ENCODE measurements at regions not wholly inside any gene's neighbourhood (a gene's known extent, or its start where the extent isn't known, plus 50 kb on each side); places are given as distances from the start of the nearest gene placed in this dataset.

GRCh38 chr1:191592907-191593306 is 565.4 kb upstream of the RGS18 start:
- DNase-seq, result no peak

- DNase-seq, result no peak
These were observed 563.1 kb upstream of the RGS18 start for GRCh38 chr1:191595170-191595569.

- no peak for DNase-seq
These were observed 549.9 kb upstream of the RGS18 start for GRCh38 chr1:191608367-191608766.

DNA sequence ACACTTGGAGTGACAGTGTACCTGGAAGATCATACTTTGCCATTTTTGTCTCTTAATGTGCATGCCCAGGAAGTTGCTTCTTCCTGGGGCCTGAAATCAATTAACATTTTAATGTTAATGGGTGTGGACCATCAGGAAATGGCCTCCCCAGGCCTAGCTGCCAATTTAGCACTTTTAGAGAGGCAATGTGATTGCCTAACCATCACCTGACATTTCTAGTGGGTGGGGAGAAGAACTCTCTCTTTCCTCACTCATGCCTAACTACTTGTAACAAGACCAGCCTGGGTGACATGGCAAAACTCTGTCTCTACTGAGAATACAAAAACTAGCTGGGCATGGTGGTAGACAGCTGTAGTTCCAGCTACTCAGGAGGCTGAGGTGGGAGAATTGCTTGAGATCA is 549.0 kb upstream of the RGS18 start:
- no peak for DNase-seq

DNA sequence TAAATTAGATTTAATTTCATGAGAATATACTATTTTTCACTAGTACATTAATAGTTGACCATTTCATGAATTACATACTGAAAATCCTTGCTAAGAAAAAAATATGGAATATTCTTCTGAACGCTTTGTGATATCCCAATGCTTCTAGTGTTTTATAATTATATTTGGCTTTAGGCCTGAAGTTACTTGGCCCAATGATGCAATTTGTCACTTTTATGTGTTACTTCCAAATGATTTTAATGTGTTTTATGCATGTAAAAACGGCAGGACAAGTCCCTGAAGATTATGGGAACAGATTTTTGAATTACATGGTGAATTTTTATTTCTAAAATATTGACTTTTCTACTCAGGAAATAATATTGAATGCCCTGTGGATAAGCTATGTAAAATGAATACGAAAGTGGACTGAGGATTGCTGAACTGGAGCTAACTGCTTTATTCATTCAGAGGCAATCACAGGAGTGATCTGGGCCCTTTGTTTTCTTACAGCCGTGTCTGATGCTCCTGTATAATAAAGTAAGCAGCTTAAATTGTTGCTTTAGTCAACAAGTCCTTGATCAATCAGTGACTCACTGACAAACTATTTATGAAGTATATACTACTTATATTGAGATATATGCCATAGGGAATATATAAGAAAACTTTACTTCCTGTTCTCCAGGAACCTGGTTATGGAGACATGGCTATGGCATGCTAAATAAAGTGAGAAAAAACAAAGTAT is 543.0 kb upstream of the RGS18 start:
- no peak for DNase-seq

DNA sequence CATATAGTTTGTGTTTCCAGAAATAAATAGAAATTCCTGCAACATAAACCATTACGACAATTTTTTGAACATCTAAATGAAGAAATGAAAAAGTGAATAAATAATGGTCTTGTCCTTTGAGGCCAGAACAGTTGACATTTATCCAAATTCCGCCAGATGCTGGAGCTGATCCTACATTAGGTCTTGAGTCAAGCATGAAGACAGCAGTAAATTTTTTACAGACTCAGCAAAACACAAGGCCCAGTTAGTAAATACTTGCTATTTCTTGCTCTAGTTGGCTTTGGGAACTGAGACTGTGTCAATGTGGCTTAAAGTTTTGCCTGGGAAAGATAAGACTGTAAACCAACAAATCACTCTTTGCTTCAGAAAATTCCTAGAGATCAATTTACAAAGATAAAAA is 540.1 kb upstream of the RGS18 start:
- DNase-seq, result no peak

DNA sequence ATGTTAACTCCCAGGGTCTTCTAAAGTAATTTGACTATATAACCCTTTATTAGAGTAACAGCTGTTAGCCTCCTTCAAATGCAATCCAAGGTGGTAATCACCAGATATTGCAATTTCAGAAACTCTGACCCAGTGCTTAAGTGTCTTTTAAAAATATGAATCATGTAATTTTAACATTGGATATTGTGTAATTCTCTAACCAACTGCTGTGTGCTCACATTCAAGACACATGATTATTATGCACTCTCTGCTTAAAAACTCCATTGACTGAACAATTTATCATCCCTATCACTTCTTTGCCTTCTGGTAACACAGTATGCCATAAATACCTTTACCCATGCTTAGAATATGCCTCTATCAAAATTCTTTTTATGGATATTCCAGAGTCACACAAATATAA is 537.4 kb upstream of the RGS18 start:
- no peak for DNase-seq

GRCh38 chr1:191624044-191624443 is 534.2 kb upstream of the RGS18 start:
- DNase-seq, result no peak

- no peak for DNase-seq
These were observed 528.4 kb upstream of the RGS18 start for GRCh38 chr1:191629836-191630235.

GRCh38 chr1:191634801-191635508 is 523.3 kb upstream of the RGS18 start:
- no peak for DNase-seq

- no peak for DNase-seq
These were observed 521.9 kb upstream of the RGS18 start for GRCh38 chr1:191636345-191636744.

DNA sequence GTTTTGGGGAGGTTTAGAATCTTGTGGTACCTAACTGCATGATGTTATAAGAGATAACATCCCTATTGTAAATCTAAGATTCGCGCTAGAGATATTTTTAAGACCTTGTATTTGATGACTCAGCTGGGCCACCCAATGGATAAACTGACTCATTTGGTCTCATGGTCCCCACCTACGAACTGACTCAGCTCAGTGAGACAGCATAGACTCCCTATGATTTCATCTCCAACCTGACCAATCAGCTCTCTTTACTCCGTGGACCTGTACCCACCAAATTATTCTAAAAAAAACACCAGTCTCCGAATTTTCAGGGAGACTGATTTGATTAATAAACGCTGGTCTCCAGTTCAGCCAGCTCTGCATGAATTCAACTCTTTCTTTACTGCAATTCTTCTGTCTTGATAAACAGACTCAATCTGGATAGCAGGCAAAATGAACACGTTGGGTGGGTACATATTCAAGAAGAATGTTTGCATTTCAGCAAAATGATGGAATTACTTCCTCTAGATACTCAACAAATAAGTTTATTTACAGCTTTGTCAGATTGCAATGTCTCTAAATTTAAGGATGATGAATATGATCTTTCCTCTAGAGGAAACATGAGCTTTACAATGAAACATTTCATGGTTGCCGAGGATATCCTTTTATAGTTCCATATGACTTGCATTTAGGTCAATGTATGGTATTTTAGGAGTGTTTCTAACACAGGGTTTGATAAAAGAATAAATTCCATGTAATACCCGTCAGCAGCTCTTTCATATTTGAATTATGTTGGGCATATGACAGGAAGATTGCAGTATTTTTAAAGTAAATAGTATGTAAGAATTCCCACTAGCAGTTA is 516.6 kb upstream of the RGS18 start:
- no peak for DNase-seq

- DNase-seq, result no peak
These were observed 515.2 kb upstream of the RGS18 start for GRCh38 chr1:191643060-191643459.

GRCh38 chr1:191648939-191649338 is 509.3 kb upstream of the RGS18 start:
- DNase-seq, result no peak

DNA sequence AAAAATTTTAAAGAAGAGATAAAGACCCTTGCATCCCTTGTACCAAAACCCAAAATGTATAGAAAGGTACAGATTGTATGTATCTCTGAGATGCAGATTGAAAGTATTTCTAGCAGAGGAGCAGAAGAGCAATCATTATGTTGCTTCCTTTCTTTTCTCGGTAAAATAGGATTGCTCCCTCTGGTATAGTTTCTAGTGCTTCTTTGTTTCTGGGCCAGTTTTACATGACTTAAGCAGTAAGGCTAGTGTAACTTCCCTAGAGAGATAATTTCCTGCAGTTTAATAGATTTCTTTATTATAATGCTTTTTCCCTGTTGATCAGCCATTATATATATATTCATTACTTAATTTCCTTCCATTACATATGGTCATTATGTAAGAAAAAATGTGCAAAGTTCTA is 496.2 kb upstream of the RGS18 start:
- DNase-seq, result no peak

DNA sequence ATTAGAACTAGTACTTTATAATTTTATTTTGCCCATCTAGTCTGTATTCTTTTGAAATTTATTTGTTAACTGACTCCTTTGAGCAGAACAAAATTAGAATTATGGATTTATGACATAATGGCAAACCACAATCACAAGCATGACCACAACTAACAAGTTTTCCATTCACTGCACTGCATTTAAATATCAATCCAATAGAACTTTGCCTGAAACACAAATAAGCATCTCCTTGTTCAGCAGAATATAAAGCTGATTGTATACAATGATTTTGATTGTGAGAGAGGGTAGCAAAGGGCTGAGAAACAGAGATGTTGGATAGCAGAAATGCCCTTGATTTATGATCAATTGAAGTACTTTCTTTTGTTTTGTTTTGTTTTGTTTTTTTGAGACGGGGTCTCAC is 495.5 kb upstream of the RGS18 start:
- DNase-seq, result no peak

DNA sequence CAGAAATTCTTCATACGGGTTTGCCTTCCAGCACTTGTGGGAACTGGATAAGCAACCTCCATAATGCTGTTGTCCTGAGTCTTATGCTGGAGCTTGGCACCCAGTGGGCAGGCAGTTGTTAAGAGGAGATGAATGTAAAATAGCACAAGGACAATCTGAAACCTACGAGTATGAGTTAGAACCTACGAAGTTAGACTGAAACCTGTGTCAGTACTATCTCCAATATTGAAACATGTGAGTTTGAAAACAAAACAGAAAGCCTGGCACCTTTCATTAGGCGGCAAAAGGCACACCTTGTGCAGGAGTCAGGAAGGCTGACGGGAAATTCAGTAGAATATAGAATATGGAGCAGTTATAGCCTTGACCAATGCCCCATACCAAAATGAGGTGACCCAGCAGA is 489.7 kb upstream of the RGS18 start:
- DNase-seq, result no peak

DNA sequence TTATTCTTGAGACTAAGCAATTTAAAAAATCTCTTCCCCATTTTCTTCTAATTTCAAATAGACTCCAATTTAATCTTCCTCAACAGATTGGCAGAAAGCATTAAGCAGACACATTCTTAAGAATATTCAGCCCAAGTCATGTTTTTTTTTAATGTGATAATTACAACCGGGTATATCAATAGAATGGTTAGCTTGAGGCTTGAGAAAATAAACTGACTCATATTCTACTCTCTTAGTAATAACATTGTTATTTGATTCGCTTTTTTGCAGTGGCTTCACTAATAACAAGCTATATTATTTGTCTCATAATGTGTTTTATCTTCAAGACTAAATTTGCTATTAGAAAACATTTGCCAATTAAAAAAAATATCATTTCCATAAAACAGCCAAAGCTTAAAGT is 488.6 kb upstream of the RGS18 start:
- no peak for DNase-seq

- DNase-seq, result no peak
These were observed 487.0 kb upstream of the RGS18 start for GRCh38 chr1:191671236-191671635.

- no peak for DNase-seq
These were observed 483.6 kb upstream of the RGS18 start for GRCh38 chr1:191674626-191675179.

DNA sequence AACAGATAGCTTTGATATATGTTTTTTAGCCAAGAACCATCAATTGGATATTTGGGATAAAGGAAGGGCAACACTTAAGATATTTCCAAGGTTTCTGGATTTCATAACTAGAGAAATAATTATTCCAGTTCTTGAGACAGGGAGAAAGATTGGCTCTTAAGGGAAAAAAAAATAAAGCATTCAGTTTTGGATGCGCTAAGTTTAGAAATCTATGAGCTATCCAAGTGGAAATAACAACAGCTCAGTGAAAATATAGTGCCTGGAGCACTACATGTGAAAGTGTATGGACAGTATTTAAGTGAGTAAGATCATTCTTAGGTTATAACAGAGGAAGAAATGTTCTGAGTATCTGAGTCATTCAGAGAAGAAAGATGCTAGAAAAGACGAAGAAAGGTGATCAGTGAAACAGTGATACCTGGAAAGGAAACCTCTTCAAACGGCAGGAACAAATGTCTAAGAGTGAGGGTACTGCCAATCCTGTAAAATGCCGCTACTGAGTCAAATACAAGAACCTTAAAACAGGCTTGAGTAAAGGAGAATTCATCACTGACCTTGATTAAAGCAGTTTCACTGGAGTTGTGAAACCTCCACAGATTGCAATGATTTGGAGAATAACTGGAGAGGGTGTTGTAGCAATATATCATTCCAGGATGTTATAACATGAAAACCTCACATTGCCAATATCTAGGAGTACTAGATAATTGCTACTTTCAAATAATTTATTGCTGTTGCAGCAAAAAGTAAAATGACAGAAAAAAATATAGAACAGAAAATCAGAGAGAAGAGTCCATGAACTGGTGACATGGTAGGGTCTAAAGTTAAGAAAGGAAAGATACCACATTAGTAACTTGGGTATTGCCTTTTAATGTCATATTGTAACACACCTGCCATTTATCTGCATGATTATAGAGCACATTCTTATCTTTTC is 482.1 kb upstream of the RGS18 start:
- no peak for DNase-seq

DNA sequence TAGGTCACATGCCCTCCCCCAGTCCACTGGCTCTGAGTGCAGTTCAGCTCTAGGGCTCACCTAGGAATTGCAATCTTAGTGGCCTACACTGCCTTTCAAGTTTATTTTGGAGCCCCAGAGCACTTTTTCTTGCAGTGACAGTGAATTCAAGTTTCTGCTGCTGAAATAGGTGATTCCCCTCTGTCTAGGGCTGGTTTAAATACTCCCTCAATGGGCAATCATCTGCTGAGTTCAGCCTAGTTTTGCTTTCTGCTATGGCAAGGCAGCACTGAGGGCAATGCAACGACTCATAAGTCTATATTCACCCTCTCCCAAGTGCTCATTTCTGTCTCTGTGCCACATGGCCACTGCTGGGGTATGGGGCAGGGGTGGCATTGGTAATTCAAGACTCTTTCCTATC is 472.6 kb upstream of the RGS18 start:
- DNase-seq, result no peak
